ENCODE measurements at regions not wholly inside any gene's neighbourhood (a gene's known extent, or its start where the extent isn't known, plus 50 kb on each side); places are given as distances from the start of the nearest gene placed in this dataset.

- no peak overlapping the region for H3K27ac ChIP-seq
- no peak for TF ChIP-seq ZFX (IDR thresholded peaks at IDR 0.05)
- TF ChIP-seq, protein P1, sequence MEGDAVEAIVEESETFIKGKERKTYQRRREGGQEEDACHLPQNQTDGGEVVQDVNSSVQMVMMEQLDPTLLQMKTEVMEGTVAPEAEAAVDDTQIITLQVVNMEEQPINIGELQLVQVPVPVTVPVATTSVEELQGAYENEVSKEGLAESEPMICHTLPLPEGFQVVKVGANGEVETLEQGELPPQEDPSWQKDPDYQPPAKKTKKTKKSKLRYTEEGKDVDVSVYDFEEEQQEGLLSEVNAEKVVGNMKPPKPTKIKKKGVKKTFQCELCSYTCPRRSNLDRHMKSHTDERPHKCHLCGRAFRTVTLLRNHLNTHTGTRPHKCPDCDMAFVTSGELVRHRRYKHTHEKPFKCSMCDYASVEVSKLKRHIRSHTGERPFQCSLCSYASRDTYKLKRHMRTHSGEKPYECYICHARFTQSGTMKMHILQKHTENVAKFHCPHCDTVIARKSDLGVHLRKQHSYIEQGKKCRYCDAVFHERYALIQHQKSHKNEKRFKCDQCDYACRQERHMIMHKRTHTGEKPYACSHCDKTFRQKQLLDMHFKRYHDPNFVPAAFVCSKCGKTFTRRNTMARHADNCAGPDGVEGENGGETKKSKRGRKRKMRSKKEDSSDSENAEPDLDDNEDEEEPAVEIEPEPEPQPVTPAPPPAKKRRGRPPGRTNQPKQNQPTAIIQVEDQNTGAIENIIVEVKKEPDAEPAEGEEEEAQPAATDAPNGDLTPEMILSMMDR (conservative IDR thresholded peaks at IDR 0.05), result no peak
Observed at GRCh38 chr20:7770578-7770977, 169.7 kb downstream of the HAO1 start.

- no peak overlapping the region for H3K27ac ChIP-seq
- TF ChIP-seq ZFX (IDR thresholded peaks at IDR 0.05), result no peak
- TF ChIP-seq, protein P1 (conservative IDR thresholded peaks at IDR 0.05), result no peak
Observed at GRCh38 chr20:7772371-7772770, 167.9 kb downstream of the HAO1 start.

DNA sequence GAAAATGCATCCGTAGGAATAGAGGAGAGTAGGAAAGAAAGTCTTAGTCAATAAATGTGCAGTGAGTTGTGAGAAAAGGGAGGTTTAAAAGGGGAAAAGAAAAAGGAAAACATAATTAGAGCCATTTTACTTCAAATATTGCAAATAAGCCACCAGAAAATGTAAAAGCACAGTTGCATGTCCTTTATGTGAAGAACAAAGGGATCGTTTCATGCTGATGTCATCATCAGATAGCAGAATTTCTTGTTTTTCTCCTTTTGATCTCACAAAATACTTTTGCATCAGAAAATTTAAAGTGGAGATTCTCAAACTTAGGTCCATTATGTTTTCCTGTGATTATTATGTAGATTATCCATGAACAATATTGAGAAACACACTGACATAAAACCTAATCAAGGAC, 166.7 kb downstream of the HAO1 start:
- no peak overlapping the region for H3K27ac ChIP-seq
- TF ChIP-seq ZFX (IDR thresholded peaks at IDR 0.05), result no peak
- TF ChIP-seq, protein P1 (conservative IDR thresholded peaks at IDR 0.05), result no peak

GRCh38 chr20:7775072-7775471, 165.2 kb downstream of the HAO1 start:
- no peak overlapping the region for H3K27ac ChIP-seq
- TF ChIP-seq, protein P1 (conservative IDR thresholded peaks at IDR 0.05), result no peak
- TF ChIP-seq ZFX (IDR thresholded peaks at IDR 0.05), result no peak

- no peak overlapping the region for H3K27ac ChIP-seq
- no peak for TF ChIP-seq ZFX (IDR thresholded peaks at IDR 0.05)
- TF ChIP-seq, protein P1 (conservative IDR thresholded peaks at IDR 0.05), result no peak
Observed at GRCh38 chr20:7776148-7776547, 164.1 kb downstream of the HAO1 start.

DNA sequence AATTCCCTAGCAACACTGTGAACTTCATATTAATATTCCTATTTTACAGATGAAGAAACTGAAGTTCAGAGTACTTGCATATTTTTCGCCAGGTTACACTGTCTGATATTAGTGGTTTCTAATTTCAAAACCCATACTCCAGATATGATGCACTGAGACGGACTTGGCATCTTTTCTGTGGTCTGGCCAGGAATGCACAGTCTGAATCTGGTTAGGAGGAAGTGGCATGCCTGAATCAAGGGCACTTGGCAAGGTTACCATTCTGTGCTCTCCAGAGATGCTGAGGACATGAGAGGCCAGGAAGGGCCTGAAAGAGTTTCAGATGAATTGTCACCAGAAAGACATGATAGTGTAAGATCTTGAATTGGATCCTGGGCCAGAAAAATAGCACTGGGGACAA, 150.1 kb downstream of the HAO1 start:
- no peak overlapping the region for H3K27ac ChIP-seq
- no peak for TF ChIP-seq ZFX (IDR thresholded peaks at IDR 0.05)
- TF ChIP-seq, protein P1 (conservative IDR thresholded peaks at IDR 0.05), result no peak

- H3K27ac ChIP-seq, result no peak overlapping the region
- no peak for TF ChIP-seq ZFX (IDR thresholded peaks at IDR 0.05)
- TF ChIP-seq, protein P1 (conservative IDR thresholded peaks at IDR 0.05), result no peak
Observed at GRCh38 chr20:7792150-7792869, 147.9 kb downstream of the HAO1 start.
